Endodermal cell (in vitro differentiated cells): ENCODE measurements at regions not wholly inside any gene's neighbourhood (a gene's known extent, or its start where the extent isn't known, plus 50 kb on each side); places are given as distances from the start of the nearest gene placed in this dataset.

ENCODE experiments used
- DNase-seq: peaks from one replicate; pipeline ENCODE4 v3.0.0-alpha.2; 2017
- H3K27ac ChIP-seq: 2 replicates; pipeline ENCODE4 v1.5.1; 2013; ENCODE audit warnings: mild to moderate bottlenecking, low read depth, low read length, moderate library complexity
- H3K27me3 ChIP-seq: 2 replicates; pipeline ENCODE4 v1.6.1; 2013; ENCODE audit warnings: mild to moderate bottlenecking, low read length, moderate library complexity; ENCODE audit not compliant: insufficient read depth, control insufficient read depth, poor library complexity, severe bottlenecking
- H3K36me3 ChIP-seq: 2 replicates; pipeline ENCODE4 v1.7.0; 2013; ENCODE audit warnings: mild to moderate bottlenecking, low read length, moderate library complexity; ENCODE audit not compliant: control insufficient read depth, insufficient read depth
- H3K4me1 ChIP-seq: one replicate; pipeline ENCODE4 v1.7.0; 2013; ENCODE audit warnings: low read length; ENCODE audit not compliant: control insufficient read depth, insufficient read depth
- H3K4me3 ChIP-seq: 2 replicates; pipeline ENCODE4 v1.5.1; 2013; ENCODE audit warnings: mild to moderate bottlenecking, low read length, moderate library complexity
- H3K9ac ChIP-seq: 2 replicates; pipeline ENCODE4 v1.6.1; 2013; ENCODE audit warnings: mild to moderate bottlenecking, low read length, moderate library complexity; ENCODE audit not compliant: poor library complexity, severe bottlenecking; ENCODE audit errors: extremely low read depth
- H3K9me3 ChIP-seq: 2 replicates; pipeline ENCODE4 v1.6.1; 2013; ENCODE audit warnings: mild to moderate bottlenecking, low read length, moderate library complexity; ENCODE audit not compliant: control insufficient read depth
- H3K27ac Mint-ChIP-seq: 2 replicates; pipeline ENCODE4 v1.8.0; 2020; ENCODE audit warnings: mixed read lengths
- H3K27me3 Mint-ChIP-seq: 2 replicates; pipeline ENCODE4 v1.8.0; 2021; ENCODE audit warnings: mild to moderate bottlenecking, mixed read lengths; ENCODE audit not compliant: insufficient read depth
- H3K36me3 Mint-ChIP-seq: 2 replicates; pipeline ENCODE4 v1.8.0; 2020; ENCODE audit warnings: low read depth, mixed read lengths
- H3K4me1 Mint-ChIP-seq: 2 replicates; pipeline ENCODE4 v1.8.0; 2020; ENCODE audit warnings: mixed read lengths
- H3K4me3 Mint-ChIP-seq: 2 replicates; pipeline ENCODE4 v1.8.0; 2020; ENCODE audit warnings: mild to moderate bottlenecking, moderate library complexity, mixed read lengths
- H3K9me3 Mint-ChIP-seq: 2 replicates; pipeline ENCODE4 v1.8.0; 2020; ENCODE audit warnings: mild to moderate bottlenecking, mixed read lengths
- WGBS, 2 experiments: methylation state at CpG; one replicate each; pipeline versions ENCODE4 v1.1.5 to v1.1.7; 2013; ENCODE audit warnings: missing lambda C conversion rate in 2 of 2, mixed read lengths in 1 of 2; ENCODE audit not compliant: insufficient coverage in 1 of 2, insufficient read length in 1 of 2; 5-methylcytosine and 5-hydroxymethylcytosine counted together
- TF ChIP-seq, protein P1 (sequence below): fragments of 200-600 bp; sonication (generic); conservative IDR thresholded peaks from 2 replicates; pipeline ENCODE4 v1.5.0; 2021; ENCODE audit warnings: antibody characterized with exemption, mild to moderate bottlenecking

DNA sequence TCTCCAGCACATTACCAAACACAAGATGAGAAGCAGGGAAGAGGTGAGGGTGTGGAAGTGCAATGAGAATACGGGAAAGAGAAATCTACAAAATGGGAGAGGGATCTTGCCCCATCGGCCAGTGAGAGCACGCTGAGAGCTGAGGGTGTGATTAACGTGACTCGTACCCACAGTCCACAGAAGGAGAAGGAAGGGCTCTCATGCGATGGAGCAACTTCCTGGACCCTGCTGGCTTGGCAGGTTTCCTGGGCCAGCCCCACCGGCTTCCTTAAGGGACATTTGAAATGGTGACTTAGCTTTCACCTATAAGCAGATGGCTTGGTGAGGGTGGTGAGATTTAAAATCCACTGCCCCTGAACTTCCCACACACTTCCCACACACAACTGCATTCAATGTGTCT, 740.1 kb downstream of the UQCRFS1 start:
- H3K4me1 ChIP-seq = no peaks in the 10 kb centered on the region
- Mint-ChIP-seq H3K4me3 (no peak overlapping the region), H3K36me3 (no peaks in the 10 kb centered on the region), H3K27ac (no peak overlapping the region), H3K4me1 (peaks cover 14% of the 10 kb centered on the region), H3K9me3 (no peaks in the 10 kb centered on the region), H3K27me3 (no peaks in the 10 kb centered on the region)
- no peaks in the 10 kb centered on the region for H3K36me3 ChIP-seq
- TF ChIP-seq, protein P1, sequence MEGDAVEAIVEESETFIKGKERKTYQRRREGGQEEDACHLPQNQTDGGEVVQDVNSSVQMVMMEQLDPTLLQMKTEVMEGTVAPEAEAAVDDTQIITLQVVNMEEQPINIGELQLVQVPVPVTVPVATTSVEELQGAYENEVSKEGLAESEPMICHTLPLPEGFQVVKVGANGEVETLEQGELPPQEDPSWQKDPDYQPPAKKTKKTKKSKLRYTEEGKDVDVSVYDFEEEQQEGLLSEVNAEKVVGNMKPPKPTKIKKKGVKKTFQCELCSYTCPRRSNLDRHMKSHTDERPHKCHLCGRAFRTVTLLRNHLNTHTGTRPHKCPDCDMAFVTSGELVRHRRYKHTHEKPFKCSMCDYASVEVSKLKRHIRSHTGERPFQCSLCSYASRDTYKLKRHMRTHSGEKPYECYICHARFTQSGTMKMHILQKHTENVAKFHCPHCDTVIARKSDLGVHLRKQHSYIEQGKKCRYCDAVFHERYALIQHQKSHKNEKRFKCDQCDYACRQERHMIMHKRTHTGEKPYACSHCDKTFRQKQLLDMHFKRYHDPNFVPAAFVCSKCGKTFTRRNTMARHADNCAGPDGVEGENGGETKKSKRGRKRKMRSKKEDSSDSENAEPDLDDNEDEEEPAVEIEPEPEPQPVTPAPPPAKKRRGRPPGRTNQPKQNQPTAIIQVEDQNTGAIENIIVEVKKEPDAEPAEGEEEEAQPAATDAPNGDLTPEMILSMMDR = no peak
- WGBS, 2 experiments = 85 to 90% methylated on average over 2 to 7 of the region's 7 CpGs
- H3K27ac ChIP-seq = no peak overlapping the region
- no peak overlapping the region for H3K9ac ChIP-seq
- no peaks in the 10 kb centered on the region for H3K27me3 ChIP-seq
- no peaks in the 10 kb centered on the region for H3K9me3 ChIP-seq
- no peak overlapping the region for H3K4me3 ChIP-seq
- DNase-seq = no peak

DNA sequence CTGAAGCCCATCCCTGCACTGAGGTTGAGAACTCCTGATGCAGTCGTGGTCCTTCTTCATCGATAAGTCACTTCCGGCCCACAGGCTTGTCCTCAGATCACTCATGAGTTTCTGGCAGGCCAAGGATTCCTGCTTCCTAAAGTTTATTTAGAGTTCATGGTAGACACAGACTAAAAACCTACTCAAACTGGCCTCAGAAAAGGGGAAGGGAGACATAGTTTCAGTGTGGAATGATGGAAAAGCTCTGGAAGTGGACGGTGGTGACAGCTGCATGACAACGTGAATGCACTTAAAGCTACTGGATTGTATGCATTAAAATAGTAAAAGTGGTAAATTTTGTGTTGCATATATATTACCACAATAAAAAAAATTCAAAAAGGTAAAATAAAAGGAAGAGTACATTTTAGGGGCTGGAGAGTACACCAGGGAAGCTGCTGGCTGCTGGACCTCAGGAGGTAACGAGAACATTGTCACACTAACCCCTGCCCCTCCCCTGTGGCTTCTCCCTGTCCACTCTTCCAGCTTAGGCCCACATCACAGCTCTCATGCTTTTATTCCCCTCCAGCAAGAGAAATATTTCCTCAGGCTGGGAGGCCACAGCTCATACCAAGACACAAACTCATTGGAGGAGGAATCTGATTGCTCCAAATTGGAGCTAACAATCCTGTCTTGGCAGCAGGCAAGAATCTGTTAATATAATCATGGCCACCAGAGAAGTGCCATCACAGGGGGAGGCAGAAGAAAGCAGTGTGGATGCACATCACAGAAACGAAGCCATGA, 741.0 kb downstream of the UQCRFS1 start:
- Mint-ChIP-seq H3K27ac (no peak overlapping the region), H3K4me3 (no peak overlapping the region), H3K9me3 (no peaks in the 10 kb centered on the region), H3K27me3 (no peaks in the 10 kb centered on the region), H3K4me1 (peaks cover 15% of the 10 kb centered on the region), H3K36me3 (no peaks in the 10 kb centered on the region)
- no peaks in the 10 kb centered on the region for H3K27me3 ChIP-seq
- no peak overlapping the region for H3K4me3 ChIP-seq
- H3K9me3 ChIP-seq = no peaks in the 10 kb centered on the region
- 88 to 91% methylated on average over 5 to 7 of the region's 7 CpGs for WGBS, 2 experiments
- H3K9ac ChIP-seq = no peak overlapping the region
- no peaks in the 10 kb centered on the region for H3K36me3 ChIP-seq
- H3K27ac ChIP-seq = no peak overlapping the region
- no peaks in the 10 kb centered on the region for H3K4me1 ChIP-seq
- no peak for DNase-seq
- TF ChIP-seq, protein P1 = no peak

DNA sequence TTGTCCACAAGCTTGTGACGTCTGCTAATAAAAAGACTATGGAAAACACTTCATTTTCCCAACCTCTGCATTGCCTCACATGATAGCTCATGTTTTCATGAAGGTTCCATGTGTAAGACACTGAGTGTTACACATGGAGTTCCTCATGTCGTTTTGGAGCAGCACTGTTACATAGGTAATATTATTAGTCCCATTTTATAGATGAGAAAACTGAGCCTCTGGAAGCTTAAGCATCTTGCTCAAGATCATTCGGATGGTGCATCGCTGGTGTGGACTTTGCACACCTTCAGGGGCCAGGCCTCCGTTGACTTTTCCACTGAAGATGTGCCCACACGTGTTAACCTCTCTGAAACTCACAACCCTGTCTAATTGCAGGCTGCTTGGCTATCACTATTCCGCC, 743.4 kb downstream of the UQCRFS1 start:
- Mint-ChIP-seq H3K36me3 (no peaks in the 10 kb centered on the region), H3K27ac (no peak overlapping the region), H3K4me1 (peaks cover 24% of the 10 kb centered on the region), H3K9me3 (no peaks in the 10 kb centered on the region), H3K27me3 (no peaks in the 10 kb centered on the region), H3K4me3 (no peak overlapping the region)
- DNase-seq = no peak
- Histone ChIP-seq H3K4me3 (no peak overlapping the region), H3K9me3 (no peaks in the 10 kb centered on the region), H3K27ac (no peak overlapping the region), H3K36me3 (no peaks in the 10 kb centered on the region), H3K27me3 (no peaks in the 10 kb centered on the region), H3K9ac (no peak overlapping the region), H3K4me1 (no peaks in the 10 kb centered on the region)
- 85 to 98% methylated on average over 6 to 7 of the region's 7 CpGs for WGBS, 2 experiments
- TF ChIP-seq, protein P1 = no peak
